HUDEP-2 (cell line): ENCODE measurements at regions not wholly inside any gene's neighbourhood (a gene's known extent, or its start where the extent isn't known, plus 50 kb on each side); places are given as distances from the start of the nearest gene placed in this dataset.
"Not testable (repeated sequence)": the region's sequence is repeated elsewhere in the genome, so short reads cannot be mapped to it uniquely, and the experiment has no call there.

ENCODE experiments used
- DNase-seq, 76 experiments: peaks; one replicate each; lab custom pipeline; 2025; ENCODE audit not compliant: unreplicated experiment in 76 of 76; lab: John Stamatoyannopoulos, UW

GRCh38 chr9:34907044-34907443 is 51.0 kb upstream of the PHF24 start:
- no peak for DNase-seq

- peak in 62 of 76 experiments; percentile 2 to 75 (median 37) for DNase-seq
These were observed 58.4 kb upstream of the PHF24 start for GRCh38 chr9:34899535-34900158.

- DNase-seq = no peak
These were observed 59.2 kb upstream of the PHF24 start for GRCh38 chr9:34898846-34899245.

GRCh38 chr9:34896112-34896511 is 62.0 kb upstream of the PHF24 start:
- no peak for DNase-seq

GRCh38 chr9:34892886-34893285 is 65.2 kb upstream of the PHF24 start:
- DNase-seq = no peak

GRCh38 chr9:34891386-34891785 is 66.7 kb upstream of the PHF24 start:
- DNase-seq = no peak

GRCh38 chr9:34887841-34888240 is 70.2 kb upstream of the PHF24 start:
- DNase-seq = no peak

- DNase-seq = no peak
These were observed 73.3 kb upstream of the PHF24 start for GRCh38 chr9:34884747-34885189.

GRCh38 chr9:34876096-34876495 is 82.0 kb upstream of the PHF24 start:
- no peak for DNase-seq

- DNase-seq = peak in 3 of 76 experiments; percentile 1 to 7 (median 2)
These were observed 88.7 kb upstream of the PHF24 start for GRCh38 chr9:34869390-34869789.

GRCh38 chr9:34866614-34867013 is 91.5 kb upstream of the PHF24 start:
- DNase-seq = no peak

- DNase-seq = no peak
These were observed 94.7 kb upstream of the PHF24 start for GRCh38 chr9:34863426-34863825.

- DNase-seq = no peak
These were observed 95.2 kb upstream of the PHF24 start for GRCh38 chr9:34862836-34863235.

- no peak for DNase-seq
These were observed 96.0 kb upstream of the PHF24 start for GRCh38 chr9:34862043-34862442.

- not testable (repeated sequence) for DNase-seq
These were observed 103.1 kb upstream of the PHF24 start for GRCh38 chr9:34855016-34855415.

- DNase-seq = no peak
These were observed 120.1 kb upstream of the CCL21 start for GRCh38 chr9:34830068-34830467.

- DNase-seq = no peak
These were observed 117.1 kb upstream of the CCL21 start for GRCh38 chr9:34826999-34827538.

GRCh38 chr9:34825775-34826174 is 115.8 kb upstream of the CCL21 start:
- no peak for DNase-seq

GRCh38 chr9:34823778-34824177 is 113.8 kb upstream of the CCL21 start:
- DNase-seq = no peak

GRCh38 chr9:34810187-34810524 is 100.2 kb upstream of the CCL21 start:
- no peak for DNase-seq

GRCh38 chr9:34809504-34810186 is 99.7 kb upstream of the CCL21 start:
- peak in 1 of 76 experiments; percentile 1 for DNase-seq

- no peak for DNase-seq
These were observed 93.0 kb upstream of the CCL21 start for GRCh38 chr9:34802916-34803315.
